KMS-11 (cell line): ENCODE measurements at regions not wholly inside any gene's neighbourhood (a gene's known extent, or its start where the extent isn't known, plus 50 kb on each side); places are given as distances from the start of the nearest gene placed in this dataset.
A peak's percentile ranks its signal among the peaks of the same experiment; 100 is the strongest.

Experiments
- H2AFZ ChIP-seq: fragments of 200-600 bp; sonication (generic); 2 replicates; pipeline ENCODE4 v1.6.1; 2016; ENCODE audit warnings: antibody characterized with exemption, mixed run types, low read depth
- H3K27ac ChIP-seq: fragments of 200-600 bp; sonication (generic); 2 replicates; pipeline ENCODE4 v1.6.1; 2016; ENCODE audit warnings: mild to moderate bottlenecking, mixed run types
- H3K27me3 ChIP-seq: fragments of 200-600 bp; sonication (generic); 2 replicates; pipeline ENCODE4 v1.6.1; 2017; ENCODE audit warnings: mild to moderate bottlenecking, low read depth, mixed run types, moderate library complexity; ENCODE audit not compliant: insufficient read depth
- H3K36me3 ChIP-seq: fragments of 200-600 bp; sonication (generic); 2 replicates; pipeline ENCODE4 v1.6.1; 2017; ENCODE audit warnings: mild to moderate bottlenecking, mixed run types; ENCODE audit not compliant: insufficient read depth
- H3K4me1 ChIP-seq: fragments of 200-600 bp; sonication (generic); 2 replicates; pipeline ENCODE4 v1.6.1; 2016; ENCODE audit warnings: mild to moderate bottlenecking, low read depth, mixed run types; ENCODE audit not compliant: poor library complexity, severe bottlenecking
- H3K4me2 ChIP-seq: fragments of 200-600 bp; sonication (generic); 2 replicates; pipeline ENCODE4 v1.7.0; 2016; ENCODE audit warnings: mild to moderate bottlenecking, mixed run types
- H3K4me3 ChIP-seq: fragments of 200-600 bp; sonication (generic); IDR thresholded peaks from 2 replicates; pipeline ENCODE4 v1.6.1; 2017; ENCODE audit warnings: low read depth, low read length, mixed read lengths; ENCODE audit not compliant: insufficient read depth
- H3K79me2 ChIP-seq: fragments of 200-600 bp; sonication (generic); 2 replicates; pipeline ENCODE4 v1.6.1; 2016; ENCODE audit warnings: low read depth, mixed run types; ENCODE audit not compliant: insufficient read depth
- H3K9ac ChIP-seq: fragments of 200-600 bp; sonication (generic); 2 replicates; pipeline ENCODE4 v1.6.1; 2016; ENCODE audit warnings: mild to moderate bottlenecking, mixed run types
- H4K20me1 ChIP-seq: fragments of 200-600 bp; sonication (generic); 2 replicates; pipeline ENCODE4 v1.6.1; 2016; ENCODE audit warnings: mild to moderate bottlenecking, mixed run types; ENCODE audit not compliant: insufficient read depth
- CTCF ChIP-seq: fragments of 200-600 bp; sonication (generic); conservative IDR thresholded peaks from 2 replicates; pipeline ENCODE4 v1.6.1; 2017; ENCODE audit warnings: low read depth, mild to moderate bottlenecking, antibody characterized with exemption, low read length, moderate library complexity, mixed read lengths

- no peak for TF ChIP-seq CTCF
- Histone ChIP-seq H3K4me3 (no peak overlapping the region), H3K9ac (no peak overlapping the region), H3K4me1 (peaks cover 6% of the 10 kb centered on the region), H4K20me1 (no peaks in the 10 kb centered on the region), H3K27me3 (no peaks in the 10 kb centered on the region), H3K36me3 (no peaks in the 10 kb centered on the region), H3K4me2 (no peak overlapping the region), H2AFZ (no peak overlapping the region), H3K79me2 (no peaks in the 10 kb centered on the region), H3K27ac (no peak overlapping the region)
These were observed 301.3 kb upstream of the B3GALT2 start for GRCh38 chr1:193487722-193488121.

GRCh38 chr1:193486671-193487229 is 300.3 kb upstream of the B3GALT2 start:
- Histone ChIP-seq H3K9ac (no peak overlapping the region), H4K20me1 (no peaks in the 10 kb centered on the region), H3K27ac (no peak overlapping the region), H3K4me3 (no peak overlapping the region), H3K79me2 (no peaks in the 10 kb centered on the region), H3K36me3 (no peaks in the 10 kb centered on the region), H3K4me2 (no peak overlapping the region), H2AFZ (peak overlapping the region; percentile 9; the same call in 1 of the 2 replicates), H3K4me1 (peaks cover 6% of the 10 kb centered on the region), H3K27me3 (no peaks in the 10 kb centered on the region)
- no peak for TF ChIP-seq CTCF

GRCh38 chr1:193480755-193481154 is 294.3 kb upstream of the B3GALT2 start:
- Histone ChIP-seq H3K27me3 (no peaks in the 10 kb centered on the region), H3K4me3 (no peak overlapping the region), H3K27ac (no peak overlapping the region), H3K4me2 (no peak overlapping the region), H4K20me1 (no peaks in the 10 kb centered on the region), H3K79me2 (no peaks in the 10 kb centered on the region), H2AFZ (no peak overlapping the region), H3K9ac (no peak overlapping the region), H3K36me3 (no peaks in the 10 kb centered on the region), H3K4me1 (peaks cover 44% of the 10 kb centered on the region)
- TF ChIP-seq CTCF, result no peak

GRCh38 chr1:193479187-193479586 is 292.8 kb upstream of the B3GALT2 start:
- Histone ChIP-seq H2AFZ (peak overlapping the region; percentile 32), H3K4me2 (peak overlapping the region; percentile 80), H3K36me3 (no peaks in the 10 kb centered on the region), H3K4me3 (no peak overlapping the region), H3K4me1 (peaks cover 44% of the 10 kb centered on the region), H3K27me3 (no peaks in the 10 kb centered on the region), H4K20me1 (no peaks in the 10 kb centered on the region), H3K79me2 (no peaks in the 10 kb centered on the region), H3K27ac (peak overlapping the region; percentile 27), H3K9ac (no peak overlapping the region)
- TF ChIP-seq CTCF, result no peak
